ENCODE measurements at regions not wholly inside any gene's neighbourhood (a gene's known extent, or its start where the extent isn't known, plus 50 kb on each side); places are given as distances from the start of the nearest gene placed in this dataset.

GRCh38 chr9:24416136-24416535, 129.6 kb downstream of the IZUMO3 start:
- Mint-ChIP-seq H3K27me3 (no peaks in the 10 kb centered on the region), H3K9me3 (peaks cover 11% of the 10 kb centered on the region), H3K36me3 (no peaks in the 10 kb centered on the region), H3K27ac (no peak overlapping the region), H3K4me1 (no peaks in the 10 kb centered on the region), H3K4me3 (no peak overlapping the region)
- ATAC-seq (ENCODE audit: low read depth) = no peak
- POLR2A ChIA-PET = no interaction called here
- DNase-seq = no peak

GRCh38 chr9:24413651-24414050, 132.0 kb downstream of the IZUMO3 start:
- H3K9me3 Mint-ChIP-seq = peaks cover 12% of the 10 kb centered on the region
- ATAC-seq (ENCODE audit: low read depth) = no peak
- H3K27ac Mint-ChIP-seq = no peak overlapping the region
- no peaks in the 10 kb centered on the region for H3K27me3 Mint-ChIP-seq
- no peaks in the 10 kb centered on the region for H3K4me1 Mint-ChIP-seq
- POLR2A ChIA-PET = no interaction called here
- H3K4me3 Mint-ChIP-seq = no peak overlapping the region
- no peak for DNase-seq
- no peaks in the 10 kb centered on the region for H3K36me3 Mint-ChIP-seq

- DNase-seq (no peak), ATAC-seq (ENCODE audit: low read depth) (no peak)
- POLR2A ChIA-PET = no interaction called here
- H3K27ac Mint-ChIP-seq = no peak overlapping the region
- H3K4me1 Mint-ChIP-seq = no peaks in the 10 kb centered on the region
- no peaks in the 10 kb centered on the region for H3K36me3 Mint-ChIP-seq
- peaks cover 6% of the 10 kb centered on the region for H3K9me3 Mint-ChIP-seq
- no peaks in the 10 kb centered on the region for H3K27me3 Mint-ChIP-seq
- H3K4me3 Mint-ChIP-seq = no peak overlapping the region
Measured at GRCh38 chr9:24398466-24398865, 147.2 kb downstream of the IZUMO3 start.

GRCh38 chr9:24391095-24391494, 154.6 kb downstream of the IZUMO3 start:
- H3K27ac Mint-ChIP-seq = no peak overlapping the region
- H3K4me1 Mint-ChIP-seq = no peaks in the 10 kb centered on the region
- peaks cover 5% of the 10 kb centered on the region for H3K9me3 Mint-ChIP-seq
- POLR2A ChIA-PET = no interaction called here
- no peak for ATAC-seq (ENCODE audit: low read depth)
- no peaks in the 10 kb centered on the region for H3K27me3 Mint-ChIP-seq
- no peak for DNase-seq
- H3K4me3 Mint-ChIP-seq = no peak overlapping the region
- H3K36me3 Mint-ChIP-seq = no peaks in the 10 kb centered on the region

GRCh38 chr9:24385077-24385476, 160.6 kb downstream of the IZUMO3 start:
- Mint-ChIP-seq H3K9me3 (peaks cover 8% of the 10 kb centered on the region), H3K36me3 (no peaks in the 10 kb centered on the region), H3K4me3 (no peak overlapping the region), H3K27me3 (no peaks in the 10 kb centered on the region), H3K27ac (no peak overlapping the region), H3K4me1 (no peaks in the 10 kb centered on the region)
- DNase-seq = no peak
- no peak for ATAC-seq (ENCODE audit: low read depth)
- POLR2A ChIA-PET = no interaction called here

GRCh38 chr9:24382566-24382965, 163.1 kb downstream of the IZUMO3 start:
- no peak overlapping the region for H3K4me3 Mint-ChIP-seq
- POLR2A ChIA-PET = no interaction called here
- H3K4me1 Mint-ChIP-seq = no peaks in the 10 kb centered on the region
- DNase-seq = no peak
- no peak for ATAC-seq (ENCODE audit: low read depth)
- H3K9me3 Mint-ChIP-seq = peaks cover 5% of the 10 kb centered on the region
- no peak overlapping the region for H3K27ac Mint-ChIP-seq
- H3K27me3 Mint-ChIP-seq = no peaks in the 10 kb centered on the region
- H3K36me3 Mint-ChIP-seq = no peaks in the 10 kb centered on the region

- no peaks in the 10 kb centered on the region for H3K36me3 Mint-ChIP-seq
- H3K27me3 Mint-ChIP-seq = no peaks in the 10 kb centered on the region
- H3K27ac Mint-ChIP-seq = no peak overlapping the region
- no peaks in the 10 kb centered on the region for H3K4me1 Mint-ChIP-seq
- H3K9me3 Mint-ChIP-seq = peaks cover 5% of the 10 kb centered on the region
- ATAC-seq (ENCODE audit: low read depth) = no peak
- POLR2A ChIA-PET = no interaction called here
- no peak overlapping the region for H3K4me3 Mint-ChIP-seq
- no peak for DNase-seq
Measured at GRCh38 chr9:24381205-24381604, 164.5 kb downstream of the IZUMO3 start.

GRCh38 chr9:24359046-24359445, 186.7 kb downstream of the IZUMO3 start:
- no peak for DNase-seq
- ATAC-seq (ENCODE audit: low read depth) = no peak
- Mint-ChIP-seq H3K4me1 (no peaks in the 10 kb centered on the region), H3K9me3 (peaks cover 16% of the 10 kb centered on the region), H3K27me3 (no peaks in the 10 kb centered on the region), H3K4me3 (no peak overlapping the region), H3K36me3 (no peaks in the 10 kb centered on the region), H3K27ac (no peak overlapping the region)
- POLR2A ChIA-PET = no interaction called here

GRCh38 chr9:24351973-24352372, 193.7 kb downstream of the IZUMO3 start:
- H3K4me1 Mint-ChIP-seq = no peaks in the 10 kb centered on the region
- H3K27me3 Mint-ChIP-seq = no peaks in the 10 kb centered on the region
- no peaks in the 10 kb centered on the region for H3K36me3 Mint-ChIP-seq
- H3K9me3 Mint-ChIP-seq = peaks cover 8% of the 10 kb centered on the region
- H3K4me3 Mint-ChIP-seq = no peak overlapping the region
- POLR2A ChIA-PET = no interaction called here
- ATAC-seq (ENCODE audit: low read depth) (no peak), DNase-seq (no peak)
- no peak overlapping the region for H3K27ac Mint-ChIP-seq

GRCh38 chr9:24351258-24351657, 194.4 kb downstream of the IZUMO3 start:
- peaks cover 8% of the 10 kb centered on the region for H3K9me3 Mint-ChIP-seq
- no peak overlapping the region for H3K27ac Mint-ChIP-seq
- ATAC-seq (ENCODE audit: low read depth) (no peak), DNase-seq (no peak)
- no peaks in the 10 kb centered on the region for H3K4me1 Mint-ChIP-seq
- no peak overlapping the region for H3K4me3 Mint-ChIP-seq
- no peaks in the 10 kb centered on the region for H3K36me3 Mint-ChIP-seq
- POLR2A ChIA-PET = no interaction called here
- no peaks in the 10 kb centered on the region for H3K27me3 Mint-ChIP-seq

- ATAC-seq (ENCODE audit: low read depth) = no peak
- Mint-ChIP-seq H3K9me3 (peaks cover 10% of the 10 kb centered on the region), H3K4me3 (no peak overlapping the region), H3K27ac (no peak overlapping the region), H3K36me3 (no peaks in the 10 kb centered on the region), H3K27me3 (no peaks in the 10 kb centered on the region), H3K4me1 (no peaks in the 10 kb centered on the region)
- POLR2A ChIA-PET = no interaction called here
- DNase-seq = no peak
Measured at GRCh38 chr9:24342457-24342856, 203.2 kb downstream of the IZUMO3 start.

- ATAC-seq (ENCODE audit: low read depth) = no peak
- Mint-ChIP-seq H3K27ac (no peak overlapping the region), H3K36me3 (no peaks in the 10 kb centered on the region), H3K4me1 (no peaks in the 10 kb centered on the region), H3K4me3 (no peak overlapping the region), H3K27me3 (no peaks in the 10 kb centered on the region), H3K9me3 (peaks cover 2% of the 10 kb centered on the region)
- DNase-seq = no peak
- POLR2A ChIA-PET = no interaction called here
Measured at GRCh38 chr9:24333629-24334028, 212.1 kb downstream of the IZUMO3 start.

GRCh38 chr9:24298912-24299311, 246.8 kb downstream of the IZUMO3 start:
- DNase-seq = no peak
- Mint-ChIP-seq H3K4me1 (no peaks in the 10 kb centered on the region), H3K9me3 (peaks cover 19% of the 10 kb centered on the region), H3K27ac (no peak overlapping the region), H3K4me3 (no peak overlapping the region), H3K27me3 (no peaks in the 10 kb centered on the region), H3K36me3 (no peaks in the 10 kb centered on the region)
- POLR2A ChIA-PET = no interaction called here
- ATAC-seq (ENCODE audit: low read depth) = no peak

GRCh38 chr9:24297931-24298330, 247.8 kb downstream of the IZUMO3 start:
- Mint-ChIP-seq H3K27ac (no peak overlapping the region), H3K27me3 (no peaks in the 10 kb centered on the region), H3K36me3 (no peaks in the 10 kb centered on the region), H3K4me3 (no peak overlapping the region), H3K4me1 (no peaks in the 10 kb centered on the region), H3K9me3 (peaks cover 14% of the 10 kb centered on the region)
- ATAC-seq (ENCODE audit: low read depth) (no peak), DNase-seq (no peak)
- POLR2A ChIA-PET = no interaction called here

- POLR2A ChIA-PET = no interaction called here
- H3K9me3 Mint-ChIP-seq = peaks cover 14% of the 10 kb centered on the region
- ATAC-seq (ENCODE audit: low read depth) (no peak), DNase-seq (no peak)
- H3K4me3 Mint-ChIP-seq = no peak overlapping the region
- H3K36me3 Mint-ChIP-seq = no peaks in the 10 kb centered on the region
- H3K4me1 Mint-ChIP-seq = no peaks in the 10 kb centered on the region
- no peak overlapping the region for H3K27ac Mint-ChIP-seq
- H3K27me3 Mint-ChIP-seq = no peaks in the 10 kb centered on the region
Measured at GRCh38 chr9:24296124-24296523, 249.6 kb downstream of the IZUMO3 start.

Data from activated naive CD8-positive, alpha-beta T cell treated with anti-CD3 and anti-CD28 coated beads, Interleukin-2, amount 10 ng/mL, durations not matched to agents 7 days and 5 days (primary cell).